Brain microvascular endothelial cell (primary cell): ENCODE measurements at regions not wholly inside any gene's neighbourhood (a gene's known extent, or its start where the extent isn't known, plus 50 kb on each side); places are given as distances from the start of the nearest gene placed in this dataset.
A peak's percentile ranks its signal among the peaks of the same experiment; 100 is the strongest.

Experiments
- DNase-seq: peaks from one replicate; pipeline ENCODE4 v3.0.0-alpha.2; 2020
- H3K27ac ChIP-seq: fragments of 250-450 bp; sonication (Bioruptor Pico); 2 replicates; pipeline ENCODE4 v1.5.1; 2020; ENCODE audit warnings: mild to moderate bottlenecking, moderate library complexity
- H3K27me3 ChIP-seq: fragments of 250-450 bp; sonication (Bioruptor Pico); replicated peaks from 2 replicates; pipeline ENCODE4 v1.5.1; 2020; ENCODE audit warnings: mild to moderate bottlenecking
- H3K36me3 ChIP-seq: fragments of 250-450 bp; sonication (Bioruptor Pico); replicated peaks from 2 replicates; pipeline ENCODE4 v1.5.1; 2020; ENCODE audit warnings: mild to moderate bottlenecking
- H3K4me3 ChIP-seq: 2 replicates; pipeline ENCODE4 v1.5.1; 2011; ENCODE audit warnings: low read depth, mild to moderate bottlenecking, control low read depth, low read length, moderate library complexity
- in situ Hi-C: cut with HindIII; loops from 2 replicates; pipeline ENCODE4 v1.10.0; 2017; ENCODE audit warnings: low sequenced_read_pairs, low pct_ligation_motif_present
- TF ChIP-seq, protein P1 (sequence below): IDR thresholded peaks from 2 replicates; pipeline ENCODE4 v1.5.1; 2011; ENCODE audit warnings: low read depth, mild to moderate bottlenecking, moderate library complexity, low read length, control low read depth, inconsistent platforms; ENCODE audit errors: missing control alignments

DNA sequence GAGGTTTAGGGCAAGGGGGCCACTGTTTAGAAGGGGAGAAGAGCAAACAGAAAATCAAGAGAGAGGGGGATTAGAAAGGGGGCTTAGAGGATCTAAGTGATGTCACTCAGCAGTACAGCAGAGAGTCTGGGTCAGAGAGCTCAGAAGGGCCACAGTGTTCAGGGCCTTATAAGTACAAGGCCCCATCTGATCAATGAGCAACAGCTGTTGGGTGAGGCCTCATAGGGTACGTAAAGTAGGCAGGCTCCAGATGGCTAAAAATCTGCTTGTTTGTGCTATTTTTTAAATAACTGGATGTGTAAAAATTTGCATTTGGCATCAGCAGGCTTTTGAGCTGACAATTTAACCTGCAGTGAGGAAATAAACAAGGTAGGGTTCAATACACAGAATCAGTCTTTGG lies 149.8 kb downstream of the SH3BGRL2 start:
- no peak overlapping the region for H3K27ac ChIP-seq

DNA sequence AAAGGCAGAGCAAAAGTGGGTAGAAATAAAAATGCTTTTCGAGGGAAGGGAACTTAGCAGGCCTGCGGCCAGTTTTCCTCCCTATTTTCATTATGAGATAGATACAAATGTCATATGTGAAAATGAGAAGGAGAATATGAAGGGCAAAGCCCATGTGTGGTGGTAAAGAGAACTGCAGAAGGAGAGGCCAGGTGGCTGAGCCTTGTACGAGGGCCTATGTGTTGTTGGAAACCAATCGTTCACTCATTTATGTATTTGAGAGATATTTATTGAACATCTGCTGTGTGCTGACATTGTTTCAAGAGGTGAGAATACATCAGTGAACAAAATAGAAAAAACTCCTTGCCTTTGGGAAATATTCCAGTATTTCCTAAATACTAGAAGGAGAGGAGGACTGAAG lies 147.7 kb downstream of the SH3BGRL2 start:
- H3K27me3 ChIP-seq, result no peaks in the 10 kb centered on the region
- no peak for DNase-seq
- no peak overlapping the region for H3K27ac ChIP-seq
- in situ Hi-C loops, result no loop called here
- H3K36me3 ChIP-seq, result no peaks in the 10 kb centered on the region
- no peak overlapping the region for H3K4me3 ChIP-seq
- TF ChIP-seq, protein P1, sequence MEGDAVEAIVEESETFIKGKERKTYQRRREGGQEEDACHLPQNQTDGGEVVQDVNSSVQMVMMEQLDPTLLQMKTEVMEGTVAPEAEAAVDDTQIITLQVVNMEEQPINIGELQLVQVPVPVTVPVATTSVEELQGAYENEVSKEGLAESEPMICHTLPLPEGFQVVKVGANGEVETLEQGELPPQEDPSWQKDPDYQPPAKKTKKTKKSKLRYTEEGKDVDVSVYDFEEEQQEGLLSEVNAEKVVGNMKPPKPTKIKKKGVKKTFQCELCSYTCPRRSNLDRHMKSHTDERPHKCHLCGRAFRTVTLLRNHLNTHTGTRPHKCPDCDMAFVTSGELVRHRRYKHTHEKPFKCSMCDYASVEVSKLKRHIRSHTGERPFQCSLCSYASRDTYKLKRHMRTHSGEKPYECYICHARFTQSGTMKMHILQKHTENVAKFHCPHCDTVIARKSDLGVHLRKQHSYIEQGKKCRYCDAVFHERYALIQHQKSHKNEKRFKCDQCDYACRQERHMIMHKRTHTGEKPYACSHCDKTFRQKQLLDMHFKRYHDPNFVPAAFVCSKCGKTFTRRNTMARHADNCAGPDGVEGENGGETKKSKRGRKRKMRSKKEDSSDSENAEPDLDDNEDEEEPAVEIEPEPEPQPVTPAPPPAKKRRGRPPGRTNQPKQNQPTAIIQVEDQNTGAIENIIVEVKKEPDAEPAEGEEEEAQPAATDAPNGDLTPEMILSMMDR, result no peak

More for the DNA sequence above, 149.8 kb downstream of the SH3BGRL2 start:
- DNase-seq, result no peak
- H3K27me3 ChIP-seq, result no peaks in the 10 kb centered on the region
- in situ Hi-C loops, result no loop called here
- H3K36me3 ChIP-seq, result no peaks in the 10 kb centered on the region
- TF ChIP-seq, protein P1, result no peak
- H3K4me3 ChIP-seq, result no peak overlapping the region

DNA sequence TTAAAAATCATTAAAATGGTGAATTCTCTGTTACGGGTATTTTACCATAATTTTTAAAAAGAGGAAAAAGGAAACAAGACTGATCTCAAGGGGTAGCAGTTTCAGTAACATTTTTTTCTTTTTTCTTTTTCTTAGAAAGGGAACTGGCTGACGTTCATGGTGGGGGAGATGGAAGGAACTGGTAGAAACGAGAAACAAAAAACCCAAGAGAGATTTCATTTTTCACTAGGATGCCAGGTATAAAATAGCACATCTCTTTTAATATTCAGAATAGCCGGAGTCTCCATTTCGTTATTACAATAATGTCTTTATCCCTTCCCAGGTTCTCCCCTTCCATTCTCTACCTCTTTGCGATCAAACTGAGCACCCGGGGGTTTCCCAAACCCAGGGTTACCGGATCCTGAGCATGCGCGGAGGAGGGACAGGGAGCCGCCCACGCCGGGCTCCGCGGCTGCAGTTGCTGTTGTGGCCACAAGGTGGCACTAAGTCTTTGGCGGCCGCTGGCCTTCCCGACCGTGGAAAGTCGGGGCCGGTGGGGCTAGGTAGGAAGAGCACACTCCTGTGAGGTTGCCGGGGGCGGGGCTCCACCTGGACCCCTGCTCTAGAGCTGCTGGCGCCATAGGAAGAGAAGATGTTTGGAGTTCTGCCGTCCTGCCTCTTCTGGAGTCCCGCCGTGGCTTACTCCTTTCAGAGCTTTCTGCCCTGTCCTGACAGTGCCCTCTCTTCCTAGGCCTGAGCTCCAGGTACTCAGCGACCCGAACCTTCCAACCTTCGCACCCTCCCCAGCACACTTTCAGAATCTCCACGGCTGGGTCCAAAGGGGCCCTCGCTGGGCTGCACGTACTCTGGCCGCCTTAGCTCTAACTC lies 146.8 kb downstream of the SH3BGRL2 start:
- in situ Hi-C loops, result no loop called here
- TF ChIP-seq, protein P1, result peak; percentile 99
- no peaks in the 10 kb centered on the region for H3K36me3 ChIP-seq
- H3K4me3 ChIP-seq, result peak overlapping the region; percentile 45
- no peaks in the 10 kb centered on the region for H3K27me3 ChIP-seq
- DNase-seq, result peak; percentile 50
- H3K27ac ChIP-seq, result no peak overlapping the region

GRCh38 chr6:79776076-79776475 lies 144.9 kb downstream of the SH3BGRL2 start:
- DNase-seq, result no peak
- TF ChIP-seq, protein P1, result no peak
- in situ Hi-C loops, result no loop called here
- Histone ChIP-seq H3K27ac (no peak overlapping the region), H3K4me3 (no peak overlapping the region), H3K36me3 (no peaks in the 10 kb centered on the region), H3K27me3 (no peaks in the 10 kb centered on the region)

GRCh38 chr6:79775222-79775621 lies 144.1 kb downstream of the SH3BGRL2 start:
- Histone ChIP-seq H3K27me3 (no peaks in the 10 kb centered on the region), H3K27ac (no peak overlapping the region), H3K36me3 (no peaks in the 10 kb centered on the region), H3K4me3 (no peak overlapping the region)
- TF ChIP-seq, protein P1, result no peak
- DNase-seq, result no peak
- in situ Hi-C loops, result no loop called here
